ENCODE measurements at regions not wholly inside any gene's neighbourhood (a gene's known extent, or its start where the extent isn't known, plus 50 kb on each side); places are given as distances from the start of the nearest gene placed in this dataset.

DNA sequence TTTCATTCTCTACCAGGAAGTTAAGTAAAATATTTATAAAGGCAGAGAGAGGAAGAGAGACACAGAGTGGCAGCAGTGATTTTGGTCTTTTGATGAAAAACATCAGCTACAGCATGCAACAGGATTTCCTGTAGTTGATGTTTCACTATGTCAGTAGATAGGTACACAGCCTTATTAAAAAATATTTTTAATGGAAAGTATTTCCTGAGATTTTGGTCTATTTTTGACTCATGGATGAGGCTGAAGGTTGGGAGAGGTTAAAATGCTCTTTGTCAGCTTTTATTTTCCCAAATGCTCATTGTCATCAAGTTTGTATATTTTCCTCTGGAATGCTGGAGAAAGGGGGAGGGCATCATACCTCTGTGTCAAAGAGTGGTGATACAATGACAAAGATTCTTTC, 1112.5 kb downstream of the CBLN2 start:
- TF ChIP-seq, protein P1, sequence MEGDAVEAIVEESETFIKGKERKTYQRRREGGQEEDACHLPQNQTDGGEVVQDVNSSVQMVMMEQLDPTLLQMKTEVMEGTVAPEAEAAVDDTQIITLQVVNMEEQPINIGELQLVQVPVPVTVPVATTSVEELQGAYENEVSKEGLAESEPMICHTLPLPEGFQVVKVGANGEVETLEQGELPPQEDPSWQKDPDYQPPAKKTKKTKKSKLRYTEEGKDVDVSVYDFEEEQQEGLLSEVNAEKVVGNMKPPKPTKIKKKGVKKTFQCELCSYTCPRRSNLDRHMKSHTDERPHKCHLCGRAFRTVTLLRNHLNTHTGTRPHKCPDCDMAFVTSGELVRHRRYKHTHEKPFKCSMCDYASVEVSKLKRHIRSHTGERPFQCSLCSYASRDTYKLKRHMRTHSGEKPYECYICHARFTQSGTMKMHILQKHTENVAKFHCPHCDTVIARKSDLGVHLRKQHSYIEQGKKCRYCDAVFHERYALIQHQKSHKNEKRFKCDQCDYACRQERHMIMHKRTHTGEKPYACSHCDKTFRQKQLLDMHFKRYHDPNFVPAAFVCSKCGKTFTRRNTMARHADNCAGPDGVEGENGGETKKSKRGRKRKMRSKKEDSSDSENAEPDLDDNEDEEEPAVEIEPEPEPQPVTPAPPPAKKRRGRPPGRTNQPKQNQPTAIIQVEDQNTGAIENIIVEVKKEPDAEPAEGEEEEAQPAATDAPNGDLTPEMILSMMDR (conservative IDR thresholded peaks at IDR 0.05; ENCODE audit: low read depth, low read length) = no peak
- TF ChIP-seq EZH2 (IDR thresholded peaks at IDR 0.05; ENCODE audit: borderline replicate concordance, low read depth, low read length, poor library complexity, severe bottlenecking) = no peak

All from A673 (cell line).